Endodermal cell (in vitro differentiated cells): ENCODE measurements at regions not wholly inside any gene's neighbourhood (a gene's known extent, or its start where the extent isn't known, plus 50 kb on each side); places are given as distances from the start of the nearest gene placed in this dataset.

Experiments
- DNase-seq: peaks from one replicate; pipeline ENCODE4 v3.0.0-alpha.2; 2017
- H3K27ac ChIP-seq: 2 replicates; pipeline ENCODE4 v1.5.1; 2013; ENCODE audit warnings: mild to moderate bottlenecking, low read depth, low read length, moderate library complexity
- H3K27me3 ChIP-seq: 2 replicates; pipeline ENCODE4 v1.6.1; 2013; ENCODE audit warnings: mild to moderate bottlenecking, low read length, moderate library complexity; ENCODE audit not compliant: insufficient read depth, control insufficient read depth, poor library complexity, severe bottlenecking
- H3K36me3 ChIP-seq: 2 replicates; pipeline ENCODE4 v1.7.0; 2013; ENCODE audit warnings: mild to moderate bottlenecking, low read length, moderate library complexity; ENCODE audit not compliant: control insufficient read depth, insufficient read depth
- H3K4me1 ChIP-seq: one replicate; pipeline ENCODE4 v1.7.0; 2013; ENCODE audit warnings: low read length; ENCODE audit not compliant: control insufficient read depth, insufficient read depth
- H3K4me3 ChIP-seq: 2 replicates; pipeline ENCODE4 v1.5.1; 2013; ENCODE audit warnings: mild to moderate bottlenecking, low read length, moderate library complexity
- H3K9ac ChIP-seq: 2 replicates; pipeline ENCODE4 v1.6.1; 2013; ENCODE audit warnings: mild to moderate bottlenecking, low read length, moderate library complexity; ENCODE audit not compliant: poor library complexity, severe bottlenecking; ENCODE audit errors: extremely low read depth
- H3K9me3 ChIP-seq: 2 replicates; pipeline ENCODE4 v1.6.1; 2013; ENCODE audit warnings: mild to moderate bottlenecking, low read length, moderate library complexity; ENCODE audit not compliant: control insufficient read depth
- H3K27ac Mint-ChIP-seq: 2 replicates; pipeline ENCODE4 v1.8.0; 2020; ENCODE audit warnings: mixed read lengths
- H3K27me3 Mint-ChIP-seq: 2 replicates; pipeline ENCODE4 v1.8.0; 2021; ENCODE audit warnings: mild to moderate bottlenecking, mixed read lengths; ENCODE audit not compliant: insufficient read depth
- H3K36me3 Mint-ChIP-seq: 2 replicates; pipeline ENCODE4 v1.8.0; 2020; ENCODE audit warnings: low read depth, mixed read lengths
- H3K4me1 Mint-ChIP-seq: 2 replicates; pipeline ENCODE4 v1.8.0; 2020; ENCODE audit warnings: mixed read lengths
- H3K4me3 Mint-ChIP-seq: 2 replicates; pipeline ENCODE4 v1.8.0; 2020; ENCODE audit warnings: mild to moderate bottlenecking, moderate library complexity, mixed read lengths
- H3K9me3 Mint-ChIP-seq: 2 replicates; pipeline ENCODE4 v1.8.0; 2020; ENCODE audit warnings: mild to moderate bottlenecking, mixed read lengths
- WGBS, 2 experiments: methylation state at CpG; one replicate each; pipeline versions ENCODE4 v1.1.5 to v1.1.7; 2013; ENCODE audit warnings: missing lambda C conversion rate in 2 of 2, mixed read lengths in 1 of 2; ENCODE audit not compliant: insufficient coverage in 1 of 2, insufficient read length in 1 of 2; 5-methylcytosine and 5-hydroxymethylcytosine counted together
- TF ChIP-seq, protein P1 (sequence below): fragments of 200-600 bp; sonication (generic); conservative IDR thresholded peaks from 2 replicates; pipeline ENCODE4 v1.5.0; 2021; ENCODE audit warnings: antibody characterized with exemption, mild to moderate bottlenecking

DNA sequence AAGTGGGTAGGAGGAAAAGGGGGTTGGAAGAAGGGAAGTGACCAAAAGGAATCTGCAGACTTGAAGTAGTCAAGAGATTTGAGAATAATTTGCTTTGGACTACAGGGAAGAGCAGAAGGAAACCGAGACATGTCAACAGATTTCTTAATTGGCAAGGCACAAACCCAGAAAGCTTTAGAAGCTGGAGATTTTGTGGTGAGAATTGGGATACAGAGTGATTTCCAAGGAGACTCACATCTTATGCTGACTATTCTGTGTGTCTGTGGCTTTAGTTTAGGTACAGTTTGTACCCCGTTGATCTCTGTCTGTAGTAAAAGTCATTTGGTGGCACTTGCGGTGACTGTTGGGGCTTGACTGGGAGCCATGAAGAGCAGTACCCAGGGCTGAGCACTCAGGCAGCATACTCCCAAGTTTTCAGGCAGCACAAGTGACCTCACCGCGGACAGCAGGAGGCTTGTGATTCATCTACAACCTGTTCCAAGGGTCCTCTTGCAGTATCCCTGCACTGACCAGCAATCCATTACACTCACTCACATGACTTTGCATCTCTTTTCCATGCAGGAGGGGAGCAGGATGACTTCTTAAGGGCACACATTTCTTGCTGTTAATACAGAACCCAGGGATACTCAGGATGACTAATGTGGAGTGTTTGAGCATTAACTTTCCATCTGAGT is 97.1 kb upstream of the TNP1 start:
- Mint-ChIP-seq H3K4me3 (no peak overlapping the region), H3K27ac (no peak overlapping the region), H3K9me3 (peaks cover 4% of the 10 kb centered on the region), H3K27me3 (peaks cover 8% of the 10 kb centered on the region), H3K36me3 (no peaks in the 10 kb centered on the region), H3K4me1 (peaks cover 9% of the 10 kb centered on the region)
- DNase-seq, result no peak
- Histone ChIP-seq H3K36me3 (no peaks in the 10 kb centered on the region), H3K4me3 (no peak overlapping the region), H3K27ac (no peak overlapping the region), H3K4me1 (no peaks in the 10 kb centered on the region), H3K27me3 (no peaks in the 10 kb centered on the region), H3K9me3 (peaks cover 16% of the 10 kb centered on the region), H3K9ac (no peak overlapping the region)
- TF ChIP-seq, protein P1, sequence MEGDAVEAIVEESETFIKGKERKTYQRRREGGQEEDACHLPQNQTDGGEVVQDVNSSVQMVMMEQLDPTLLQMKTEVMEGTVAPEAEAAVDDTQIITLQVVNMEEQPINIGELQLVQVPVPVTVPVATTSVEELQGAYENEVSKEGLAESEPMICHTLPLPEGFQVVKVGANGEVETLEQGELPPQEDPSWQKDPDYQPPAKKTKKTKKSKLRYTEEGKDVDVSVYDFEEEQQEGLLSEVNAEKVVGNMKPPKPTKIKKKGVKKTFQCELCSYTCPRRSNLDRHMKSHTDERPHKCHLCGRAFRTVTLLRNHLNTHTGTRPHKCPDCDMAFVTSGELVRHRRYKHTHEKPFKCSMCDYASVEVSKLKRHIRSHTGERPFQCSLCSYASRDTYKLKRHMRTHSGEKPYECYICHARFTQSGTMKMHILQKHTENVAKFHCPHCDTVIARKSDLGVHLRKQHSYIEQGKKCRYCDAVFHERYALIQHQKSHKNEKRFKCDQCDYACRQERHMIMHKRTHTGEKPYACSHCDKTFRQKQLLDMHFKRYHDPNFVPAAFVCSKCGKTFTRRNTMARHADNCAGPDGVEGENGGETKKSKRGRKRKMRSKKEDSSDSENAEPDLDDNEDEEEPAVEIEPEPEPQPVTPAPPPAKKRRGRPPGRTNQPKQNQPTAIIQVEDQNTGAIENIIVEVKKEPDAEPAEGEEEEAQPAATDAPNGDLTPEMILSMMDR, result no peak
- 92 to 93% methylated on average over 3 to 5 of the region's 5 CpGs for WGBS, 2 experiments

GRCh38 chr2:216951171-216951570 is 91.3 kb upstream of the TNP1 start:
- Histone ChIP-seq H3K27me3 (no peaks in the 10 kb centered on the region), H3K4me3 (no peak overlapping the region), H3K9me3 (peaks cover 11% of the 10 kb centered on the region), H3K4me1 (no peaks in the 10 kb centered on the region), H3K36me3 (no peaks in the 10 kb centered on the region), H3K27ac (no peak overlapping the region), H3K9ac (no peak overlapping the region)
- no peak overlapping the region for H3K4me3 Mint-ChIP-seq
- H3K27ac Mint-ChIP-seq, result no peak overlapping the region
- peaks cover 4% of the 10 kb centered on the region for H3K9me3 Mint-ChIP-seq
- no peaks in the 10 kb centered on the region for H3K4me1 Mint-ChIP-seq
- DNase-seq, result no peak
- no peaks in the 10 kb centered on the region for H3K36me3 Mint-ChIP-seq
- peaks cover 8% of the 10 kb centered on the region for H3K27me3 Mint-ChIP-seq
- WGBS, 2 experiments, result 90 to 100% methylated on average over 2 to 4 of the region's 4 CpGs
- TF ChIP-seq, protein P1, result no peak

DNA sequence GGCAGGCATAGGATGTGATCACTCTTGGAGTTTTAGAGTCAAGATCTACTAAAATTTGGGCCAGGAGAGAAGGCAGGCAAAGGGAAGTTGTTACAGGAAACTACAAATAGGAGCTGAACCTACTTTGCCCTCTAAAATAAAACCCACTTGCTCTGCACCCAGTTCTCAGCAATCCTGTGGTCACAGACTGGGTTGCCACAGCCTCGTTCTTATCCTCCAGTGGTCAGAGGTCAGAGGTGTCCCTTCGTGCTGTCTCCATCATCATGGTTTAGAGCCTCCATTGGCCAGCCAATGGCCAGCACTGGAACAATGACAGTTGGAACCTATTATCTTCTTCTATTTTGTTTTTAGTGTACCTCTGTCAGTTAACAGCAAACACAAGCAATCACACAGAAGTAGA is 90.7 kb upstream of the TNP1 start:
- 82 to 84% methylated on average over 2 of the region's 2 CpGs for whole genome bisulfite sequencing, 2 experiments
- H3K9me3 Mint-ChIP-seq, result peaks cover 4% of the 10 kb centered on the region

More for the DNA sequence above, 90.7 kb upstream of the TNP1 start:
- H3K27ac ChIP-seq, result no peak overlapping the region
- no peak overlapping the region for H3K9ac ChIP-seq
- TF ChIP-seq, protein P1, result no peak
- no peaks in the 10 kb centered on the region for H3K27me3 ChIP-seq
- DNase-seq, result no peak
- Mint-ChIP-seq H3K4me1 (no peaks in the 10 kb centered on the region), H3K4me3 (no peak overlapping the region), H3K36me3 (no peaks in the 10 kb centered on the region), H3K27me3 (peaks cover 8% of the 10 kb centered on the region), H3K27ac (no peak overlapping the region)
- H3K9me3 ChIP-seq, result peaks cover 11% of the 10 kb centered on the region
- H3K4me3 ChIP-seq, result no peak overlapping the region
- no peaks in the 10 kb centered on the region for H3K4me1 ChIP-seq
- no peaks in the 10 kb centered on the region for H3K36me3 ChIP-seq
